ENCODE measurements at regions not wholly inside any gene's neighbourhood (a gene's known extent, or its start where the extent isn't known, plus 50 kb on each side); places are given as distances from the start of the nearest gene placed in this dataset.

DNA sequence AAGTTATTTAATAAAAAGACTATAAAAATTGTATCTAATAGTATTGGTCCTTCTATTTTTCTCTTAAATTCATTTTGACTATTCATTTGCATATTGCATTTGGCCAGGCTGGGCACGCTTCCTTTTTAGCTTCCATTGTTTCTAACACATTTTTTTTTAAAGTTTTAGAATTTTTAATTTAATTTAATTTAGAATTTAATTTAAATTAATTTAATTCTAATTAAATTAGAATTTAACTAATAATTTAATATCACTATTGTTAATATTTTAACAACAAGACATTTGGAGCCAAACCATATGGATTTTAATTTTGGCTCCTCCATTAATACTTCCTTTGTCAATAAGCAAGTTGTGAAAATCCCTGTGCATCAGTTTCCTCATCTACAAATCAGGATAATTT is 856.9 kb upstream of the SEL1L start:
- no peak for DNase-seq

DNA sequence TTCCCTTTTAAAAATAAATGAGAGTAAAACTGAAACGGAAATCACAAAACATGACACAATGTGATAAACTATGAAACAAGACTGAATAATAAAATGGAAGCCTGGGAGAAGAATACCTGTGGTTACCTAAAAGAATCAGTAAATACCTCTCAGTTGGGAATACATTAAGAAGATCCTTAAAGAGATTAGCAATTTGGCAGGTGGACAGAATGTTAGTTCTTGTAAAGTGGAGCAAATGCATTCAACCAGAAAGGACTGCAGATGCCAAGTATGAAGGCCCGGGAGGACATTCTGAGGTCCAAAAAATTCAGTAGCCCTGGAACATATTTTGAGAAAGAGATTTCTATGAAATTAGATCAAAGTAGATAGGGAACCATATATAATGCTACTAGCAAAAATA is 861.3 kb upstream of the SEL1L start:
- no peak for DNase-seq

DNA sequence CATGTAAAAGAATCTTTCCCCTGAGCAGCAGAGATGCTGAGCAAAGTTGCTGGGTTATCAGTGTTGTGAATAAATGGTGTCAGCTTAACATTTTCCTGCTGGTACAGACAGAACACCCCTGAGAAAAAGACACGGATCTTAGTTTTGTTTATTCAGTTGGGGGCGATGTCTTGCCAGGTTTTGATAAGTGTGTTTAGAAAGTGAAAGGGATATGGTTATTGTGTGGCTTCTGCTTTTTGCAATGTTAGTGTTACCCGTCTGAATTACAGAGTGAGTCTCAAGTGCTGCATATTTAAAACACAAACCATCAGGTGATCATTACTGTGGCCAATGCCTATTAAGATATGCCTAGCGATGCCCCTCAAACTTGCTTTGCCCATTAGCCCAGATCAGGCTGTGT is 864.6 kb upstream of the SEL1L start:
- no peak for DNase-seq

DNA sequence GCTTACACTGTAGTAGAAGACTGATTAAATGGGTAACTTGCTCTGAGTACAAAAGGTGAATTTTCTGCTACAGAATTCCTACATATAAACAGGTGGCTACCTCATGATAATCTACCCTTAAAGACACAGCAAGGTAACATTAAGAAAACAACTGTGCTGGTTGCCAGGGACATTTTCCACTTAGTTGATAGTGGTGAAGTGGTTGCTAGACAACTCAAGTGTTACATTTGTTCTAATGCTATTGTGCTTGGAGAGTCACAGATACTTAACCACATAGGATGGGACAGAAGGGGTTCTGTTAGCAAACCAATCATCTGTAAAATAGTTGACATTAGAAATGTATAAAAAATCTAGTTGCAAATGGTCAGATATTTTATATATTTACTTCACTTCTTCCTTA is 870.3 kb upstream of the SEL1L start:
- DNase-seq, result no peak

DNA sequence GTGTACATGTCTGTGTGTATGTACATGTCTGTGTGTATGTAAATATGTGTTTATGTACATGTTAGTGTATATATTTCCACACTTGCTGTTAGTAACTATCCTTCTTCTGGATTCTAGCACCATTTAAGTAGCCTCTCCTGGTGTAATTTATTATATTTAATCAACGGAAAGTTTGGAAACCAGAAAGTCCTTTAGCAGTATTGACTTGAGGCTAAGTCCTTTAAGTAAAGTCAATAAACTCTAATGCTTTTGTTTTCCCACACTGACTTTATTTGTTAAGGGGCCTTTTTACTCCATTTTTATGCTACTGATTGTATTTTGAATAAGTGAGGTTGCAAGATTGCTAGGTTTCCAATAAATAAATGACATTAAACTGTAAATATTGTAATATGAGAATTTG is 876.4 kb upstream of the SEL1L start:
- DNase-seq, result no peak

DNA sequence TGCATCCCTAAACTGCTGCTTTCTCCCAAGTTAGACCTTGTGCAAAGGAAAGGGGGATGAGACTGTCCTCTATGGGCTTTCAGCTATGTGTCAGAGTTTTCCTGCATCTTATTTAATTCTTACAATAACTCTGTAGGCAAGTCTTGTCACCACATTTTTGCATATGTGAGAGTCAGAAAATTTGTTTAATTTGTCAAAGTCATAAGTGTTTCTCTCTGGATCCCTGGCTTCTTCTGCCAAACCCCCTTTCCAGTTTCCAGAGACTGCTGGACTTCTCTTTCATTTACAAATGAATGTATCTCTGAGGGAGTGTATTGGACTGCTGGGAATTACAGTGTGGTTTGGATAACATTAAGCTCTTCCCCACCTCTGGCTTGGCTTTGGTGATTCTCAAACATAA is 877.6 kb upstream of the SEL1L start:
- DNase-seq, result no peak

DNA sequence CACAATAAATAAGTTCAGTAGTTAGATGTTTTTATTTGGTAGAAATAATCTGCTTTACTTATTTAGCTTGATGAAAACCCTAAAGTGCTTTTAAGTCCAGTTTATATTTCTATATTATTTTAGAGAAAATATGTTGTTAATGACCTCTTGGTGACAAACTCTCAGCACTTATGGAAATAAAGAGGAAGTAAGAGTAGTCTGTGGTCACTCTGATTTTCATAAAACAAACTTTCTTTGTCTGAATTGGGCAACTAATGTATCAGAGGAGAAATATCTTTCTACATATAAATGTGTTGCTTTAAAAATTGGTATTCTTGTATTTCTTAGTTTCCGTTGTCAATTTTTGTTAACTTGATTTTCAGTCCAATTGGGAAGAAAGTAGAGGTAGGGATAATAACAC is 878.9 kb upstream of the SEL1L start:
- DNase-seq, result no peak

DNA sequence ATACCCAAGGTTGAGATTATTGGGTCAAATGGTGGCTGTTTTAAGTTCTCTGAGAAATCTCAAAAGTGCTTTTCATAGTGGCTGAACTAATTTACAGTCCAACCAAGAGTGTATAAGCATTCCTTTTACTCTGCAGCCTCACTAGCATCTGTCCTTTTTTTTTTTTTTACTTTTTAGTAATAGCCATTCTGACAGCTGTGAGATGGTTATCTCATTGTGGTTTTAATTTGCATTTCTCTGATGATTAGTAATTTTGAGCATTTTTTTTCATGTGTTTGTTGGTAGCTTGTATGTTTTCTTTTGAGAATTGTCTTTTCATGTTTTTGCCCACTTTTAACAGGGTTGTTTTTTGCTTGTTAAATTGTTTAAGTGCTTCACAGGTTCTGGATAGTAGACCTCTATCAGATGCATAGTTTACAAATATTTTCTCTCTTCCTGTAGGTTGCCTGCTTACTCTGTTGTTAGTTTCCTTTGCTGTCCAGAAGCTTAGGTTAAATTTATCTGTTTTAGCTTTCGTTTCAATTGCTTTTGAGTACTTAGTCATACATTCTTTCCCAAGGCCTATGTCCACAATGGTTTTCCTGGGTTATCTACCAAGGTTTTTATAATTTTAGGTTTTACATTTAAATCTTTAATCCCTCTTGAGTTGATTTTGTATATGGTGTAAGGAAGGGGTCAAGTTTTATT is 881.3 kb upstream of the SEL1L start:
- DNase-seq, result no peak

DNA sequence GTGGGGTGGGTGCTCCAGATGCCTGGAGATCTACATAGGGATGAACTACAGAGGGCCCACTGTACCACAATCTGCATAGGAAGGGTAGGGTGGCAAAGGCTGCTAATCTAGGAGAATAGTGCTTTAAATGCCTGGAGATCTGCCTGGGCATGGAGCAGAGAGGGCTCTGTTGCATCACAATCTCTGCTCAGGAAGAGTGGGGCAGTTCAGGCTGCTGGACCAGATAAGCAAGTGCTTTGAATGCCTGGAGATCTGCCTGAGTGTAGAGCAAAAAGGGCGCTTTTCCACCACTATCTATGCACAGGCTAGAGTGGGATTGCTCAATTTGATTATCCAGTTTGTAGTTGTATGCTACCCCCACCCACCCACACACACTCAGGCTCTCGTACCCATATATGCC is 886.3 kb upstream of the SEL1L start:
- no peak for DNase-seq

DNA sequence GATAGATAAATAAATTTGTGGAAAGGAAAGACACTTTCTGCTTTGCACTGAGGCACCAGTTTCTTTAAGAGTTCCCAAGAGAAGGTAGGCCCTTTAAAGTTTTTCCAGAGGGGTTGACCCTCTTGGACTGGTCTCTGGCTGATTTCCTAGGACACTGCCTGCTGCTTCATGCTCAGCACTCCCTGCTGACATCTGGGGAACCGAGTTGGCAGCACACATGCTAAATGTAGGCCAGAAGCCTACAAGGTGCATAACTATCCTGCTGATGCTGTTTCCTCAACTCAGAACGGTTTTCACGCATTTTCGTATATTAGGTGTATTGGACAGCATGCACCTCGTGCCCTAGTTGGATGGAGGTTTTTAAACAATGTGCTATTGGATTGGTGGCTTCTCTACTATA is 887.2 kb upstream of the SEL1L start:
- no peak for DNase-seq

DNA sequence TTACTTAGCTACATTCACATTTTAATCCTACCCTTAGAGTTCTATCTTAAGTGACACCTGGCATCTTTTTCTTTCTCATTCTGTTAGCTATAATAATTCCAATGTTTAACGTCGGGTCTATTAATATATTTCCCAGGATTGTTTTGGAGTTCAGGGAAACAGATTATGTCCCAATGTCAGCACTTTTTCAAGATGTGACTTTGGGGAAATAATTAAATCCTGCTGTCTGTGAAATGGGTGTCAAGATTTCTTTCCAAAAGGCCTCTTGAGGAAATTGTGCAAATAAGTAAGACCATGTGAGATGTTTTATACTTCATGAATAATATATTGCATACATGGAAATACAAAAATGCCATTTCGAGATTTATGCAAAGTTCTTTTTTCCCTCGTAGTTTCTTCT is 887.6 kb upstream of the SEL1L start:
- no peak for DNase-seq

DNA sequence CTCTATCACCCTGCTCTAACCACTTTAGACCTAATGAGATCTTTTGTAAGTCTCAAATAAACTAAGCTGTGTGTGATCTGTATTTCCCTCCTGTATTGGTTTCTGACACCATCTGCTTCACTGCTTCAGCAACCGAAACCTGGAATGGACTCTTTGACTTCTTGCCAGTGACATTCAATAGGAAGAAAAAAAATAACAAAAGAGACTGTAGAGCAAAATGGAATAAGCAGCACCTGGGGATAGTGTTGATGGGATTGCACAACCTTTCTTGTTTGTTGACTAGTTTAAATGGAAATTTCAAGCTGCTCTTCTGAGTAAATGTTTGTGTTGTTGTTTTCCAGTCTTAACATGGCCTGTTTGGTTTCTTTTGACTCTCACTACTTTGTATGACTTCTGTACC is 888.6 kb upstream of the SEL1L start:
- DNase-seq, result no peak

DNA sequence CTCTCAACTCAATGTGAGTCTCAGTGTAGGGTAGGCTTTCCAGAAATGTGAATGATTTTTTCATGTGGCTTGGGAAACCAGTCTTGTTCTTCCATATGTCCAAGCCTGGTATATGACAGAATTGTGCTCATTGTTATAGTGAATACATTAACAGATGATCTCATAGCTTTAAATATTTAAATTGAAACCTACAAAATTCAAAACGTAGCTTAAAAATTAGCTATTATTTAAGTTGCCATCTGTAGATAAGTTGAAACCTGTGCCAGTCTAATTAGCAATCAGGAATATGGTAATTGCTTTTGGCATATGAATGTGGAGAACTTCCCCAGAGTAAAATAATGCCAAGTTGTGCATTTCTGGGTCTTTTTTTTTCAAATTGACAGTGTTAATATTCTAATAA is 891.6 kb upstream of the SEL1L start:
- no peak for DNase-seq

DNA sequence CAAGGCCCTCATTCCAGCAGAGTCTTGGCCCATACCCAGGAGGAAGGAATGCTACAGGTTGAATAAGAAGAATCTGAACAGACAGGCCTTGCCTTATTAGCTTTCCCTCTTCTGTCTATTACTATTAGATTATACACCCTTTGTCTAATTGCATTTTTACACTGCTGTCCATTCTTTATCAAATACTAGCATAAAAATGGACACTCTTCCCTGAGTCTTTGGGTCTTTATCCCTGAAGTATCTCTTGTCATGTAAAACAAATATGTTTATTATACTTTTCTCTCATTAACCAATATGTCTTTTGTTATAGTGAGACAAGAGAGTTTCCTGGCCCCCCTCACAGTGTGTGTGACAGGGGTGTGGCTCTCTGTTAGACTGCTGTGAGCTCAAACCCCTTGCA is 897.4 kb upstream of the SEL1L start:
- no peak for DNase-seq

DNA sequence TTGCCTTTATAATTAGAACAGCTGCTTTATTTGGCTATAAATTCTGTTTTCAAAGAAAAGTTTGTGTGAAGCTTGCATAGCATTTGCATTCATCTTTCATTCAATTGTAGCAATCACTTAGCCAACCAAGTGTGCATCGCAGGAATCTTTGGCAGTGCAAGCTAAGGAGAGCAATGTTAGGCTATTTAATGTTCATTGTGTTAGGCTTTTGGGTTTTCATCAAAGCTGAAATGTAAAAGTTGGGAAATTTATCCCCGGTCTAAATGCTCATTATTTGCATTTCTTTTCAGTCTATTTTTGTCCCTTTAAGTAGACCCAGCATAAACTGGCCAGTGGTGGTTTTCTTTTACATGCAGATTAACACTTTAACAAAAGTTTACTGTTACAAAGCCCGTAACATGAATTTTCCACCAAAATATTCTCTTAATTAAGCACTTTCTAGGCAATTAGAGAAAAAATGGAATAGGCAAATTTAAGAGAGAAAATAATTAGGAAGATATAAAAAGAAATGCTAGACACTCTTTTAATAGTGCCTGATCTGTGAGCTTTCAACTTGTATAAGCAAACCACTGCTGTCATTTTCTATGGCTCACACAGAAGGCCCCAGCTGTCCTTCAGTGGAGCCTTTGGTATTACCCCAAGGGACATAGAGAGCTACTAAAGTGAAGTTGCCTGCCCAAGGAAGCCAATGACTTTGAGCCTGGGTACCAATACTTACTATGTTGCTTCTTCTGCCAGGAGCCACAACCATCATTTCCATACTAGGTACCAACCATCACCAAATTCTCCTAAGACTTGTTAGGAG is 898.9 kb upstream of the SEL1L start:
- no peak for DNase-seq

DNA sequence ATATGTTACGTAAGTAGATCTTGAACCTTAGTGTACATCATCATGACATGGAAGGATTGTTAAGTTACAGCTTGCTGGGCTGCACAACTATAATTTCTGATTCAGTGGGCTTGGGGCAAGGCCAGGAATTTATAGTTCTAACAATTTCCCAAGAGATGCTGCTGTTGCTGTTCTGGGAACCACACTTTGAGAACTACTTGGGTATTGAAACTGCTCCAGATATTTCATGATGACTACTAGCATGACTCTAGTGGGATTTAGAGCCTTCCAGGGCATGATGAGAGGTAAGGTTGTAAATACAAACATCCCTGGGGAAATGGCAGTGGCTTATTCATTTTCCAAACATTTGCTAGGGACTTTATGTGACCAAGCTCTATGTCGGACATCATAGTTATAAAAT is 904.8 kb upstream of the SEL1L start:
- no peak for DNase-seq

DNA sequence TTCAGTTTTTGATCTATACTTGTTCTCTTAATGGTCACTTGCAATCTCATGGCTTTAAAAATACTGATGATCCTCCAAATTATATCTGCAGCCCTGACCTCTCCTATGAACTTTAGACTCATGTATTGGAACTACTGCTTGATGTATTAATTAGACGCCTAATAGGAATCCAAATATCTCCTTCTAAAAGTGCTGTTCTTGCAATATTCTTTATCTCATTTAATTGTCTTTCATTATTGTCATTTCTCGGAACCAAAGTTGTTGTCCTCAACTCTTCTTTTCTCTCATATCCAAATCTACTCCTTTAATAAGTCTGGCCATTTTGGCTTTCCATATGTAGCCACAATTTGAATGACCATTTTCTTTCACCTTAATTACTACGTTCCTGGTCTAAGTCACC is 907.6 kb upstream of the SEL1L start:
- DNase-seq, result no peak

DNA sequence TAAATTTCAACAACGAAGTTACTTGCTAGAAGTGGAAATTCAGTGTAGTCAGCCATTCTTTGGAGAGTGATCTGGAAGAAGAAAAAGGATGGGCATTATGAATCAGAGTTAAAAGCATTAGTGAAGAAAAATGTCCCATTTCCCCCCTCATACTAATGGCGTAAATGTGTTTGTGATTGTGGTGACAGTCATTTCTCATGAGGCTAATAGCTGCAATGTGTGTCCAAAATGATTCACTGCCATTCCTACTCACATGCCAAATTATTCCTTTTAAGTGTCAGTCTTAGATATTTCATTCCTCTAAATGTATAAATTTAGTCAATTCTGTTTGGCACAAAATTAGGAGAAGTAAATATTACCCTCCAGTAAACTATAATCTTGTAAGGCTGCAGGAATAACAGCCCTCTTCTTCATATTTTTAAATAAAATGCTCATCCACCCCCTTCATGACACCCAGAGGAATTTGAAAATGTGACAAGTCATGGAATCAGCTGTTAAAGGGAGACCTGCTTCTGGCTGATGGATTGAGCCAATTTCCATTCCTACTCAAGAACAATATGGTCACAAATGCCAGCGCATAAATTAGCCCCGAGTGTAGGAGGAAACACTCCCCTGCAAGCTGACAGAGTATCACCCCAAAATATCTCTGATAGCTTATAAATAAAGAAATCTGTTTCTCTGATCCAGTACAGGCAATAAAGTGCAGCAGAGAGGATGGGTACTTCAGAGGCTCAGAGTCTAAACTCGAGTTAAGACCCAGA is 912.3 kb upstream of the SEL1L start:
- no peak for DNase-seq

DNA sequence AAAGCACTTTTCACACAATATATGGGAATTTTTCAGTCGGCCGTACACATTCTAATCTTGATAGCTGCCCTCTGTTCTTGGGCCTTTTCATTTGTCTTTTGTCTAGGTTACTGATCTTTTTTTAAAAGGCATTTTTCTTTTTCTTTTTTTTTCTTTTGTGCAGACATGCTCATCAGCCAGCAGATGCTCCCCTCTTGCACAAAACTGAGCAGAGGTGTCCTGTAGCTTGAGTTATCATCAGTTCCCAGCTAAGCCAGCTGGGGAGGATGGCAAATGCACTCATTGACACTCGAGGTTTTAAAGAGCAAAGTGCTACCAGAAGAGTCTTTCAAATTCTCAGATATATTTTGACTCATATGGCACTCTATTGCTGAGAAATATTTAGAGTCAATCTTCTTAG is 913.9 kb upstream of the SEL1L start:
- no peak for DNase-seq

DNA sequence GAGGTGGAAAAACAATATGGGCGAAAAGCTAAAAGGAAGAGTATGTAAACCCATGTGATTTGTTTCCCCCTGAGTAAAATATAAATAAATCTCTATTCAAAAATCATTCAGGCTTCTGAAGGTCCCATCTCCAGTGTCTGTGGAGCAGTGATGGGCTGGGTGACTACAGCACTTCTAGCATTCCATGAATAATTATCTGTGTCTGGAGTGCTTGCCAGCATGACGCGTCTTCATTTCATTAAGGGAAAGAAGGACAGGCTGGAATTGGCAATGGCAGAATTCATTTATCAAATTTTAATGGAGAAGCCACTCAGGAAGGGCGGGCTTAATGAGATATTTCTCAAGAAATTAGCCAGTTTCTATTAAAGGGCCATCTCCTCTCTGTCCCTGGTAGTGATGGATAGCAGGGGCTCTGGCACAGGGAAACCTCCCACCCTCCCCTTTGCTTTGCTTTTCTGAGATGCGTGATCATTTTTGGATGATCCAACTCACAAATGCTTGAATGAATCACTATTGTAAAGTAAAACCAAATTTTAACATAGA is 916.3 kb upstream of the SEL1L start:
- no peak for DNase-seq

DNA sequence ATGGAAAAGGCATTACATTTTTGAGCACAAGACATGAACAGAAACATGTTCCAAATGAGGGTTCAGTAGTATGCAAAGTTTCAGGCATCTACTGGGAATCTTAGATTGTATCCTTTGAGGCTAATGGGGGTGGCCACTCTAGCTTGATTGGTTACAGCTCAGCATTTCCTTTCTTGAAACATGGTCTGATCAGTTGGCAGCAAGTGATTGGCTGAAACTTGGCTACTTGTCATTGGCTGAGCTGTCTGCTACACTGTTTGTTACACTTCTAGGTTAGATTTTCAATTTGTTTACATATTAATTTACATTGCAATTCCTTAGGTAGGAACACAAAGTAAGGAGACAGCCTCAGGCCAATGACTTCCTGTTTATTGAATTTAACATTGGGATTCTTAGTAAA is 918.0 kb upstream of the SEL1L start:
- DNase-seq, result no peak

DNA sequence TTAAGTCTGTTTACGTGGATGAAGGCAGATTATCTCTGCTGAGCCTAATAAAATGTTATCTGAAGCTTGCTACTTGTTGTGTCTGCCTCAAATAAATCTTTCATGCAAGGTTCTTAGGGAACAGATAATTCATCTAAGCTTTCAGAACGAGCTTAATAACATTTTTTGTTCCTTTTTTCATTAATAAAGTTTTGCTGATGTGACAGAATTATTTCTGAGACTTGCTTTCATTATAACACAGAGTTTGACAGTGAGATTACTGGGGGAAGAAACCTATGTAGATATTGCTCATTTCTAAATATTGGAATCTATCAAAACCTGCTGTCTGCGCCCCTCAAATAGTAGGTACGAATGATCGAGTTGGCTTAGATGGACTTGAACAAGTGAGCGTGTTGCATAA is 948.7 kb upstream of the SEL1L start:
- no peak for DNase-seq

DNA sequence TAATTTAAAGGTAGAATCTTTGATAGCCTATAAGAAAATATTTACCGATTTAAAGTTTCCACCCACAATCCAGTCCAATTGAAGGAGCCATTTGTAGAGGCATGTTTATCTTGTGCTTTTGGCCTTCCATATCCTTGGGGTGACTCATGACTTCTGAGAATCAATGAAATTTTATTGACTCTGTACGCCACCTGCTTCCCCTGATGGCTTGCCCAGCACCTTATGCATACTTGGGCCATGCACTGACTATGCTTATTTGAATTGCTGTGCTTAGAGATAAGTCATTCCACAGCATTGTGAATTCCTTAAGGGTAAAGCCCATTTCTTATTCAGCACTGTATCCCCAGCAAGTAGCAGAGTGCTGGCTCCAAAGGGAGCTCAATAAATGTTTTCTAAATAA is 954.8 kb upstream of the SEL1L start:
- no peak for DNase-seq

DNA sequence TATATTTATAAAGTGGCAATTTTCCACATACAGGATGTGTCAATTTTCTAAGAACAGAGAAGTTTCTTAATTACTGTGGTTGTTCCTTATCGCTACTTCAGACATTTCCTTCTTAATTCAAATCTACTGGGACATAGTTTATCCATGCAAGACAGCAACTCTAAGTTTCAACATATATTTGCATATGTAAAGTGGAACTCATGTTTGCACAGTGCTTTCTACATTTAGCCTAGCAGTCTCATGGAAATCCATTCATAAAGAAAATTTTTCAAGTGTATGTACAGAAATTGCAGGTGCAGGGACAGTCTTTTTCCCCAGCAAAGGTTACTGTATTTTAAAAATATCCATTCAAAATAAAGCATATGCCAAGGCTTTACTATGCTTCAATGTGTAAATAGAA is 956.7 kb upstream of the SEL1L start:
- no peak for DNase-seq
